IgD-negative memory B cell (primary cell): ENCODE measurements at regions not wholly inside any gene's neighbourhood (a gene's known extent, or its start where the extent isn't known, plus 50 kb on each side); places are given as distances from the start of the nearest gene placed in this dataset.
A peak's percentile ranks its signal among the peaks of the same experiment; 100 is the strongest.

Experiments
- H3K27ac Mint-ChIP-seq, 3 donors: one replicate each; pipeline ENCODE4 v1.8.0; 2020 to 2022; ENCODE audit warnings: mild to moderate bottlenecking in 3 of 3, mixed read lengths in 3 of 3, moderate library complexity in 1 of 3
- H3K27me3 Mint-ChIP-seq: one replicate; pipeline ENCODE4 v1.8.0; 2021; ENCODE audit warnings: mixed read lengths
- H3K36me3 Mint-ChIP-seq: one replicate; pipeline ENCODE4 v1.8.0; 2020; ENCODE audit warnings: mild to moderate bottlenecking, mixed read lengths
- H3K4me1 Mint-ChIP-seq, 3 donors: one replicate each; pipeline ENCODE4 v1.8.0; 2020 to 2022; ENCODE audit warnings: mixed read lengths in 3 of 3, mild to moderate bottlenecking in 1 of 3
- H3K4me3 Mint-ChIP-seq, 4 donors: one replicate each; pipeline ENCODE4 v1.8.0; 2020 to 2022; ENCODE audit warnings: mild to moderate bottlenecking in 4 of 4, mixed read lengths in 4 of 4, moderate library complexity in 3 of 4
- H3K9me3 Mint-ChIP-seq, 3 donors: one replicate each; pipeline ENCODE4 v1.8.0; 2020 to 2021; ENCODE audit warnings: mixed read lengths in 3 of 3, mild to moderate bottlenecking in 1 of 3

- Mint-ChIP-seq H3K4me3 (peak overlapping the region in 3 of 4 donors; percentile 1 to 90 (median 85)), H3K9me3 (no peaks in the 10 kb centered on the region), H3K27me3 (no peaks in the 10 kb centered on the region), H3K27ac (peak overlapping the region; percentile 20 to 76 (median 46)), H3K36me3 (peaks cover 1% of the 10 kb centered on the region), H3K4me1 (peaks cover 32 to 36% (median 34%) of the 10 kb centered on the region in 3 donors)
These were observed 198.3 kb downstream of the AUH start for GRCh38 chr9:91163444-91163772.

DNA sequence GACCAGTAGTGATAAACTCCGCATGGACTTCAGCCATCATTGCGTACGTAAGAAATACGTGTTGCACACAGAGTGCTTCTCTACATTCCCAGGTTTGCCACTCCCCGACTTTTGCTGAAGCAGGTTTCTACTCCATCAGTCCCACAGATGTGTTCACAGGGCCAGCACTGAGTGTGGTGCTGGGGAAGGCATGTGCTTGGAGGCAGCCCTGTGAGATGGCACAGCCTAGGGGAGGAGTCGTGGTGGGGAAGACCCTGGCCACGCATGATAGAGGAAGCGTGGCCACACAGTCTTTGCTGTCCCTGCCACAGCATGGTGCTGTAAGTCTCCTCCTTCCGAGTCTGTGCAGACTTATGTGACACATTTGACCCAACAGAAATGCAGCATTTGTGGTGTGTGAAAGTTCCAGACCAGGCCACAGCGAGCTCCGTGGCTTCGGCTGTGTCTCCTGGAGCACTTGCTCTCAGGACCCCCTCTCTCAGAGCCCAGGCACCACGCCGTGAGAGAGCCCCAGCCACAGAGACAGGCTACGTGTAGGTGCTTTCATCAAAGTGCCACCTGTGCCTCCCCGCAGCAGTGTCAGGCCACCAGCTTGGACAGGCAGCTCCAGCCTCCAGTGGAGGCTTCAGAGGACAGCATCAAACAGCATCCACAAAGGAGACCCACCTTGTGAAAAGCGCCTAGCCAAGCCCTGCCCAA is 197.8 kb downstream of the AUH start:
- H3K4me3 Mint-ChIP-seq: peak overlapping the region; percentile 1 to 90 (median 63)

More for the DNA sequence above, 197.8 kb downstream of the AUH start:
- Mint-ChIP-seq H3K27me3 (no peaks in the 10 kb centered on the region), H3K27ac (peak overlapping the region; percentile 20 to 90 (median 76)), H3K36me3 (peaks cover 1% of the 10 kb centered on the region), H3K9me3 (no peaks in the 10 kb centered on the region), H3K4me1 (peaks cover 32 to 36% (median 34%) of the 10 kb centered on the region in 3 donors)
